AG08396 (cell line): ENCODE measurements at regions not wholly inside any gene's neighbourhood (a gene's known extent, or its start where the extent isn't known, plus 50 kb on each side); places are given as distances from the start of the nearest gene placed in this dataset.

Experiments
- DNase-seq: peaks from one replicate; pipeline ENCODE4 v3.0.0; 2012; ENCODE audit warnings: low spot score, mixed read lengths

DNA sequence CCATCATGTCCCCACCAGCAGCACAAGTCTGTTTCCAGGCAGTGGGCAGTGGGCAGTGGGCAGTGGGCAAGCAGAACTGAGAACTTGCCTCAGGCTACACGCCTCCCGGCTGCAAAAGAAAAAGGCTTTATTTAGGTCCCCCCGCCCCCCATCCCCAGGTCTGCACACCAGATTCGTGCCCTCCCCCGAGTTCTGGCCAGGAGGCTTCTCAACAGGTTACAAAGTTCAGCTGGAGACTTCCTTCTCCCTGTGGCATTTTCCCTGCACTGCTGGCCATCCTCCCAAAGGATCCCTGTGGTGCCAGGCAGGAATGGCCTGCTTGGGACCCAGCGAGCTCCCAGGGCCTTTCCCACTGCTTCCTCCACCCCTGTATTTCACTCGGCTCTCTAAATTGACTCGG is 97.0 kb upstream of the TRIM2 start:
- DNase-seq: no peak

DNA sequence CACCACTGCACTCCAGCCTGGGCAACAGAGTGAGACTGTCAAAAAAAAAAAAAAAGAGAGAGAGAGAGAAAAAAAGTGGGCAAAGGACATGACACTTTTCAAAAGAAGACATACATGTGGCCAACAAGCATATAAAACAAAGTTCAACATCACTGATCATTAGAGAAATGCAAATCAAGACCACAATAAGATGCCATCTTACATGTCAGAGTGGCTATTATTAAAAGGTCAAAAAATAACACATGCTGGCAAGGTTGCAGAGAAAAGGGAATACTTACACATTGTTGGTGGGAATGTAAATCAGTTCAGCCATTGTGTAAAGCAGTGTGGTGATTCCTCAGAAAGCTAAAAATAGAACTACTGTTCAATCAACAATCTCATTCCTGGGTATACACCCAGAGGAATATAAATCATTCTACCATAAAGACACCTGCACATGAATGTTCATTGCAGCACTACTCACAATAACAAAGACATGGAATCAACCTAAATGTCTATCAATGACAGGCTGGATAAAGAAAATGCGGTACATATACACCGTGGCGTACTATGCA is 94.9 kb upstream of the TRIM2 start:
- no peak for DNase-seq

DNA sequence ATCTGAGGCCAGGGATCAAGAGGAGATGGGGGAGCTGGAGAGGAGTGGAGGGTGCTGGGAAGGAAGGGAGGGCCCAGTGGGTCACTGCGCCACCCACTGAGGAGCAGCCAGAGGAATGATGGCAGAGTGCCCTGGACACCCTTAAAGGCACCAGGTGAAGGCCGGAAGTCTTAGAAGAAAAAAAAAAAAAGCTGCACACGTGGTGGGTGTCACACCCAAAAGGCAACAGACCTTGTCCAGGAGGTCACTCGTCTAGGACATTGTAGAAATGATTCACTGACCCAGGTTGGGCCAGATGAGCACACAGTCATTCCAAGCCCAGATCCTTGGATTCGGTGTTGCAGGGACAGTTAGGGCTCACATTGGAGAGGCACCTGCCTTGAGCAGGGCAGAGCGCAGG is 93.5 kb upstream of the TRIM2 start:
- no peak for DNase-seq

DNA sequence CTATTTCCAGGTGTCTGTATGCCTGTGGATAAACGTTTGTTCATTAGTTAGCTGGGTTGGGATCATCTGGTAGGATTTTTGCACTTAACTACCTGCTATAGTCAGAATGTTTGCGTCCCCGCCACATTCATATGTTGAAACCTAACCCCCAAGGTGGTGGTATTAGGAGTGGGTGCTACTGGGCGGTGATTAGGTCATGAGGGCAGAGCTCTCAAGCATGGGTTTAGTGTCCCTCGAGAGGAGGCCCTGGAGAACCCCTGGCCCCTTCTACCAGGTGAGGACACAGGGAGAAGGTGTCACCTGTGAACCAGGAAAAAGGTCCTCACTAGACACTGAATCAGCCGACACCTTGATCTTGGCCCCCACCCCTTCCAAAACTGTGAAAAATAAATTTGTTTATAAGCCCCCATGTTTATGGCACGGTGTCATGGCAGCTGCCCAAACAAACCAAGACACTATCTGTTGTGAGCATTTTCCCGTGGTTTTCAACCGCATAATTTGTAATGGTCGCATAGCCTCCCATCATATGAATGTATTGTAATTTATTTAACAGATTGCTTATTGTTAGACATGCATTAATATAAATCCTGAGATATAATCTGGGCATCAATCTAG is 92.7 kb upstream of the TRIM2 start:
- DNase-seq: no peak

DNA sequence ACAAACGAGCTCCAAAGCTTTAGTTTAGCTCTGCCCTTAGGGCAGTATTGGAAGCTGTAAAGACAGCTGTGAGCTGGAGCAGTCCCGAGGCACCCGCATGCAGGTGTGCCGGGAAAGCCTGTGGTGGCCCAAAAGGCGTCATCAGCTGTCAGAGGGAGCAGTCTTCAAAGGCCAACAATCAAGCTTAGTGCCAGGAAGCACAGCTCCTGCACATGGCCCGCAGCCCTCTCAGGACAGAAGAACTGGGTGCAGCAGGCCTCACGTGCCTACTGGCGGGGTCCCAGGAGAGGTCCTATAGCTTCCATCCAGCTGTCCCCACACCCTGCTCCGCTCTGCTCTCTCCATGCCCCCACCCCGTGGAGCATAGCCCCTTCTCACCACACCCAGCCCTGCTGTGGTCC is 92.2 kb upstream of the TRIM2 start:
- no peak for DNase-seq

DNA sequence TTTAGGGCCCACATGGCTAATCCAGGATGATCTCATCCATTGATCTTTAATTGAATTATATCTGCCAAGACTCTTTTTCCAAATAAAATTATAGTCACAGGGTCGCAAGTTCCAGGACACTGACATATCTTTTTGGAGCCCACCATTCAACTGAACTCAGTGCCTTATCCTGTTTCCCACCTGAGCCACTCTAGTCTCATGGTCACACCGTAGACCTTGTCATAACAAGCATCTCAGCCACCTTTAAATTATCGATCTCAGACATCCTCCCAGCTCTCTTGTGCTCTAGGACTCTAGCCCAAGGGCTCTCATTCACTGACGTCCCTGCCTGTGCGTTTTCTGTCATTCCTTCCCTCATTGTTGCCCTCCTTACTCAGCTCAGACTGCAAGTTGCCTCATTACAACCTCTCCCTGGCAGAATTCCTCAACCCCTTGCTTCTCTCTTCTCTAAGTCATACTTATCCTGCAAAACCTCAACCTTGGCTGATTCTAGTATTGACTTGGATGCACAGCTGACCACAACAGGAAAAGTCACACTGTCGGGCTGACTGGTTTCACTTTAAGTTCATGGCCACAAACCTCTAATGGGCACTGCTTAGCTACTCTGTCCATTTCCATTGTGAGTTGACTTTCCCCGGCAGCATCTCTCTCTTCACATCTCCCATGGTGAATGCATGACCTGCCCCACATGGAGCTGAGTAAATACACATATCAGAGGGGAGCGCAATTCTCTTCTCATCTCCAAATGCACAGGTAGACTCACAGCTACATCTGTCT is 91.0 kb upstream of the TRIM2 start:
- DNase-seq: no peak

DNA sequence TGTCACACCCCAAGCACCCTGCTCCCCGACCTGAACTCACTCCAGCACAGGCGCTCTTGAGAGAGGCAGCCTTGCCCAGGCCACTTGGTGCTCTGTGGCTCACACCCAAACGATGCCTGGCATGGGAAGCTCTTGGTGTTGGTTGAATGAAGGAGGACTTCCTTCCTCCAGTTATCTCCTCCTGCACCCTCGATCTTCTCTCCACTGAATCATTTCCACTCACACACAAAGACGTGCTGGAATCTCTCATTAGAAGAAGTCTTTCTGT is 90.5 kb upstream of the TRIM2 start:
- DNase-seq: no peak

DNA sequence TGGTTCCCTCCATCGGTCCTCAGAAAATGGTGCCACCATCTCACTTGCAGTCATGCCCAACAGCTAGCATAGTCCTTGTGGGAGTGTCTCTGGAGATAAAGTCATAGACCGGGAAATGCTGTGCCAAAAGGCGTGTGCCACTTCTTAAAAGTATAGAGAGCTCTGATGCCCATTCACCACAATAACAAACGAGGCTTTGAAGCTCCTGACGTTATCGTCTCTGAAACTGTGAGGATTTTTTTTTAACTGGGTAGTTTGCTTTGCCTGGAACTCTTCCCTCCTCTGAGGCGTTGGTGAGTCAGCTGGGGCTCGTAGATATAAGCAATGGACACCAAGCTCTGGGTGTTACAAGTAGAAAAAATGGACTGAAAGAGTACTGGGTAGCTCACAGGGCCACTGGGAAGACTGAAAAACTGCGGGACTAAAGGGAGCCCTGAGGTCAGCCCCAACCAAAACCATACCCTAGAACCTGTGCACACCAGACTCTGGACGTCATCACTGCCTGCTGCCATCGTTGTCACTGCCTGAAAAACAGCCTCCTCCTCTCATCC is 89.4 kb upstream of the TRIM2 start:
- DNase-seq: peak; percentile 53

DNA sequence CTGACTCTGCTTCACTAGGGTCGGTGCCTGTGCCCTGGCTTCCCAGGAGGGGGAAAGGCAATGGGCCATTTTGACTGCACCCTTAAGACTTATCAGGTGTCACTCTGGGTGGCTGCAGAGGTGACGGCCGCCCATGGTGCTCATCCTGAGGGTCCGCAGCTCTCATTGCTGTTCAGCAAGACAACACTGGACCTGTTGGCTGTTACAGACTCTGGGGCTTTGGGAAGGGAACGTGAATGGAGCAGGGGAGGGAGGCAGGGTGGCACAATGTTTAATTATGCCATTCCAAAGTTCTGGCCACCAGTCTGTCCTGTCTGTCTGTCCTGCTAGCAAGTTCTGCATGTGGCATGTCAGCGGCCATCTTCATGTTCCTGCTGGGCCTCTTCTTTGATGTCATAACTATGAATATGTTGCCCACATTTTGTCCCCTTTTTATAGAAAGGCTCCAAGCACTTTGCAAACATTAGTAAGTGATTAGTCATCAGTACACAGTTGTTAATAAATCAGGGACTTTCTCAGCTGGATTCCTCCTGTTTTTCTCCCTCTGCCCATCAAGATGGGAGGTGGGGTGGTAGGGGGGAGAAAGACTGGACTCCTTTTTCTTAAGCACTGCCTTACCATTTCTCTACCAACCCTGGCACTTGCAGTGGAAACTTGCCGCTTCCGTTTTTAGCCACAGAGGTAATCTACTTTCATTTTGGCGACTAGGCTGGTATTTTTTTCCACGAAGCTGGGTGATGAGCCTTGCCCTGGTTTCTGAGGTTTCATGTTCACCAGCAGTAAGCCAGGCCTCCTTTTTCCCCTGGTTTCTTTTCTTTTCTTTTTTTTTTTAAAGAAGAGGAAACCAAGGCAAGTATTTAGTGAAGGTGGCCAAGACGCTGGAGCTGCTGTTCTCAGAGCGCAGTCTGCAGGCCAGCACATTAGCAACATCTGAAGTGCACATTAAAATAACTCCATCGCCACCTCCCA is 88.6 kb upstream of the TRIM2 start:
- DNase-seq: peak; percentile 52

DNA sequence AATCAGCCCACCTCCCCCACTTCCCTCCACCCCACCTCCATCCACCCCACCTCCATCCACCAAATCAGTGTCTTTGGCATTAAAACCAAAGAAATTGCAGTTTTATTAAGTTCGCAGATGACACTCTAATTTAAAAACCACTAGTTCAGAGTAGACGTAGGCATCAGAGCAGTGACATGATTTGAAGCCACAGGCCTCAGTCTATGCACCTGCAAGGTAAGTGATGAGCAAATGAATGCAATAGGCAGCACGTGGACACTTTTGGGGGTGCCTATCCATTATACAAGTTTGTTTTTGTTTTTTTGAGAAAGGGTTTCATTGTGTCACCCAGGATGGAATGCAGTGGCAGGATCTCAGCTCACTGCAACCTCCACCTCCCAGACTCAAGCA is 88.0 kb upstream of the TRIM2 start:
- DNase-seq: no peak

DNA sequence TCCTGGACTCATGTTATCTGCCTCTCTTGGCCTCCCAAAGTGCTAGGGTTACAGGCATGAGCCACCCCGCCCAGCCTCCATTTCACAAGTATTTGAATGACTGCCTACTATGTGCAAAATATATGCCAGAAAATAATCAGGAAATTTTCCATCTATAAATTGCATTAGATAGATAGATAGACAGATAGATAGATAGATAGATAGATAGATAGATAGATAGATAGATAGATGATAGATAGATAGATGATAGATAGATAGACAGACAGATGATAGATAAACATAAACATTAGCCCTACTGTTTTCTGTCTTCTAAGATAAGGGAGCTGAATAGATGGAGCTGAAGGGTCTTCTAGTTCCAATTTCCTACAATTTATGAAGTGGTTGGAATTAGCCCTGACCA is 87.4 kb upstream of the TRIM2 start:
- no peak for DNase-seq

DNA sequence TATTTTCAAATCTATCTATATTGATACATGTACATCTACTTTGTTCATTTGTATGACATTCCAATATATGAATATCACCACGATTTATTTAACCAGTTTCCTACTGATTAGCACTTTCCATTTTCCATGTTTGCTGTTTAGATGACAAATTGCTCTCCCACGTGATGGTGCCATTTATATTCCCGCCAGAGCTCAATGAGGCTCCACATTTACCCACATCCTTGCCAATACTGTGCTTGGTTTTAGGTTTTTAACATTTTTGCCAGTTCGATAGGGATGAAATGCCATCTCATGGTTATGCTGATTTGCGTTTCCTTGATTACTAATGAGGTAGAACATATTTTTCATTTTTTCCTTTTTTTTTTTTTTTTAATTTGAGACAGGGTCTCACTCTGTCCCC is 86.7 kb upstream of the TRIM2 start:
- no peak for DNase-seq

DNA sequence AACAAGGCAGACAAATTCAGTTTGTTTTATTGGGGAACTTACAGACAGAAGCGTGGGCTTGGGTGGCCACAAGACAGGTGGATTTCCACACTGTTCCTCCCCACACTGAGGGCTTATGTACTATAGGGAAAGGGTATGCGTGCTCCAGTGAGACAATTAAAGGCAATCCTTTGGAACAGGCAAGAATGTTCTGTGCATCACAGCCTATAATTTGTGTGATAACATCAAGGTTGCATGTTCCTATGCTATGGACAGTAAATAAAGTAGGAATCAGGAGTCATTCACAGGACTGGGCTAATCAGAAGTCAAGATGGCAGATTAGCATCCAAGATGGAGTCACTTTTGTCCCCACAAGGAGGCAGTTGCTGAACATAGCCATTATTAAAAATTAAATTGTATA is 84.6 kb upstream of the TRIM2 start:
- DNase-seq: no peak

DNA sequence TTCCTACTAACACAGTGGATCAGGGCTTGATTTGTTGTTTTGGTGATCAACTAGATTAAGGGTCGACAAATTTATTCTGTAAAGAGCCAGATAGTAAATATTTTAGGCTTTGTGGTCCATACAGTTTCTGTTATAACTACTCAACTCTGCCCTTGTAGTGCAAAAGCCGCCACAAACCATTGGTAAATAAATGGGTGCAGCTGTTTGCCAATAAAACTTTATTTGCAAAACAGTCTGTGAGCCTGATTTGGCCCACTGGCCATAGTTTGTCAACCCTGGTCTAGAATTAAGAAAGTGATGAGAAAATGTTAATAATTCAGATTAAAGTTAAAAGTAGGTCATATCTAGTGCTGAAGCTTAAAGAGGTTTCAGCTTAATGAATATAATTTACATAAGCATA is 84.0 kb upstream of the TRIM2 start:
- DNase-seq: no peak

DNA sequence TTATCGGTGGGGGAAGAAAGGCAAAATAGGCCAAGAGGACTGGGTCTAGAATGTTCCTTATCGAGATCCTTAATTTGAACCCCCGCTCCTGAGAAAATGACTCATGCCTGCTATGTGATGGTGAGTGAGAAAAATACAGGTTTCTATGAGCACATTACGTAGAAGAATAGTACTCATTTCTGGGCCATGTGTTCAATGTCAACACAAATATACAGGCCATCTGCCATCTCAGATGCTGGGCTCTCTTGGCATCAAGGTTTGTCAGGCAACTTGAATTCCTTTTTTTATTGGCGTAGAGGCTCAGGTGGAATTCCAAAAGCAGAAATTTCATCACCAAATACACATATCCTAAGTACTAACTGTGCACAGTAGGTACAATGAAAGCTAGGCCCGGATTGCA is 81.4 kb upstream of the TRIM2 start:
- DNase-seq: no peak

DNA sequence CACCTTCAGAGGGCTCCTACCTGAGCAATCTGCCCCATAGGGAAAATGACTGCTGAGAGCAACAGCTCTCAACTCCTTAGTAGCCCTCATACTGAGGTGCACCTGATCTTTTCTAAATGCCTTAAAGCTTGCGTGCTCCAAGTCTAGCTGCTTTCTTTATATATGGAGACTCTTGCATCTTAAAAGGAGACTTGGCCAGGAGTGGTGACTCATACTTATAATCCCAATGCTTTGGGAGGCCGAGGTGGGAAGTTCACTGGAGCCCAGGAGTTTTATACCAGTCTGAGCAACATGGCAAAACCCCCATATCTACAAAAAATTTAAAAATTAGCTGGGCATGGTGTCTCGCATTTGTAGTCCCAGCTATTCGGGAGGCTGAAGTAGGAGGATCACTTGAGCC is 78.1 kb upstream of the TRIM2 start:
- DNase-seq: no peak

DNA sequence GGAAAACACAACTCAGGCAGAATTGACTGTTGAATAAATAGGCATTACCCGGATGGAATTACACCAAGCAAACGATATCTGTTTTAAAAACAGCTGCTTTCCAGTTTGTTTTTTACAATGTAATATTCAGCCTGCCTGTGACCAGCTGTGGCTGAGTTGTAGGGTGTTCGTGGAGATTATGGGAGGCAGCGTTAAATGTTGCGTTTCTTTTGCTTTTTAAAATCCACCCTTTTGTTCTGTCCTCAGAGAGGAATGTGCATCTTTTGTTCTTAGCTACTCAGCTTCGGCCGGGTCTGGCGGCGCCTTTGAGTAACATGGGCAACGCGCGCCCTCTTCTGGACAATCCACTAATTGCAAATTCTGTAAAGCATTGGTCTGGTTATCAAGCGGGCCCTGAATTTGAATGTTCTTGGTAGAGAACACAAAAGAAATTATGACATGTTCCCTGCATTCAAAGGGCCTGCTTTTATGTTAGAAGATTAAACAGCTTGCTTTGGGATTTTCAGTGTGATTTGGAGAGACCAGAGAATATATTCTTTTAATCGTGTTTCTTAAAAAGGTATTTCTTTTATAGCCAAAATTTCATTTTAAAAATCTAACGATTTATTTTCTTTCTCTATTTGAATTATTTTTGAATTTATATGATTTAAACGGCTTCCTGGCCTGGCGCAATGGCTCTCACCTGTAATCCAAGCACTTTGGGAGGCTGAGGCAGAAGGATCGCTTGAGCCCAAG is 76.3 kb upstream of the TRIM2 start:
- peak; percentile 75 for DNase-seq

DNA sequence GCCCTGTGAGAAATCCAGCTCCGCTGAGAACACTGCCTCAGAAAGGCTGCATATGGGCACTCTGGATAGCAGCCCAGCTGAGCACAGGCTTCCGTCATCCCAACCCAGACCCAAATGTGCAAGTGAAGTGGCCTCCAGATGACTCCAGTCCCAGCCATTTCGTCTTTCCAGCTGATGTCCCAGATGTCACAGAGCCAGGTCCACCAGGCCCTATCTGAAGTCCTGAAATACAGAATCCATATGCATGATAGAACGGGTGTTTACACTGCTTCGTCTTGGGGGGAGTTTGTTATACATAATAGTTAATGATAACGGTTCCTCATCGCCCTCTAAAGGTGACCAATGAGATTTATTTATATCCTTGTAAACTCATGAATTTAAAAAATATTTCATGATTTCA is 72.6 kb upstream of the TRIM2 start:
- no peak for DNase-seq

DNA sequence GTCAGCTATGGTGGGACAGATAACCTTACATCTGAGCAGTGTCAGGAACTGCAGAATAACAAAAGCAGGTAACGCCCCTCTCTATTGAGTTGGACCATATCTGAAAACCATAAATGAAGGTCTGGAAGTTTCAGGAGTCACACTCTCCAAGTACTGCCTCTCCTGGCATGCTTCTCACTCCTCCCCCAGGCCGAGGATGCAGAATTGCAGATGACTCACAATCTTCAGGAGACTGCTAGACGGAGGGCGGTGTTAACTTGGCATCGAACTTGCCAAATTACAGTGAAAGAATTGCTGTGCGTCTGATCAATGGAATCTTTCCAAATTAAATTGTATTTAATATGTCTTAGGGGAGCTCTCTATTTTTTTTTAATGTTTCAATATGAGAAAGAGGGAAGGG is 67.1 kb upstream of the TRIM2 start:
- peak; percentile 84 for DNase-seq

DNA sequence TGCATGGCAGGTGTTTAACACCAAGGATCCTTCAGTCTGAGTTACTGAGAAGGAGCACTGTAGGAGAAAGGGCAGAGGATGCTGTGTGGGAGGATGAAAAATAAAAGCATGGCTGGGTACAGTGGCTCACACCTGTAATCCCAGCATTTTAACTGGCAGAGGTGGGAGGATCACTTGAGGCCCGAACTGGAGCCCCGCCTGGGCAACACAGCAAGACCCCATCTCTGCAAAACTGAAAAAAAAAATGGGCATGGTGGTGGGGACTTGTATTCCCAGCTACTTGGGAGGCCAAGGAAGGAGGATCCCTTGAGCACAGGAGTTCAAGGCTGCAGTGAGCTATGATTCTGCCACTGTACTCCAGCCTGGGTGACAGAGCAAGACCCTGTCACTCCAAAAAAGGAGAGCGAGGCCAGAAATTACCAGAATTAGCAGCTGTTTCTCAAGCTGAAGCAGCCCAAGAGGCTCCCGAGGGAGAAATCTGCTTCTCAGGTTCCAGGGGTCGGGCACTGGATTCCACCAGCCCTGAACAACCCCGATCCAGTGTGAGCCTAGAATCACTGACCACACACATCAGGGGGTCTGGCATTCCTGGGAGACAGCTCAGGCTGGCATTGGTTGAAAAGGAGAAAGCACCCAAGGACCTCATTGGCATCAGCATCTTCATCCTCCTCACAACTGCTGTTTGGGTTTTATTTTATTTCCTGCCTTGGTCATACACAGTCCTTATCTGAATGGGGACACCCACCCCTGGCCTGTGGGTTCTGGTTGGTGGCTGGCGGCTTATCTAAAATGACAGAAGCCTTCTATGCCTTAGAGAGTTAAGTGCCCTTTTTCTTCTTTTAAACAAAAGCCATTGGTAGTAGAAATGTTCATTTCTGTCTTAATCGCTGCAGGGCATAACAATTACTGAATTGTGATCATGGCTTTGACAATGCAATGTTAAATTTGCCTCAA is 66.3 kb upstream of the TRIM2 start:
- DNase-seq: no peak

DNA sequence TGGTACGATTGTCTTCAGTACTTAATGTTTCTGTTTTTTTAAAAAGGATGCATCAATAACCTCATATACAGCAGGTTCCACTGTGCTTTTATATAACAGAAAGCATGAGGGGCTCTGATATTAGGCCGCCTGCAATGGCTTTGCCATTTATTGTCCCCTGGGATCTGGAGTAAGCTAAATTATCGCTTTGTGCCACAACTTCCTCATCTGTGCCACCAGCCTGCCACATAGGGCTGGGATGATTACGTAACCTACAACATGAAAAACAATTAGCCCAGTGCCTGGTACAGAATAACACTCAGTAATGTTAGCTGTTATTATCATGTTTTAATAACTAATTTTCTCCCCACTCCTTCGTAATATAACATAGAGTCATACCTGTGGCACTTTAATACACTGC is 65.5 kb upstream of the TRIM2 start:
- no peak for DNase-seq
